ENCODE measurements at regions not wholly inside any gene's neighbourhood (a gene's known extent, or its start where the extent isn't known, plus 50 kb on each side); places are given as distances from the start of the nearest gene placed in this dataset.

GRCh38 chr17:34481779-34482178 is 97.6 kb upstream of the TMEM132E start:
- TF ChIP-seq CTCF (IDR thresholded peaks at IDR 0.05) = no peak
- TF ChIP-seq POLR2AphosphoS5 (IDR thresholded peaks at IDR 0.05; ENCODE audit: insufficient read depth in 1 of 2, low read depth in 1 of 2) = no peak

All from vagina (tissue), 2 donors.